Stimulated activated CD8-positive, alpha-beta memory T cell treated with anti-CD3 and anti-CD28 coated beads, Interleukin-4, amount 100 ng/mL, for 24 hours (primary cell): ENCODE measurements at regions not wholly inside any gene's neighbourhood (a gene's known extent, or its start where the extent isn't known, plus 50 kb on each side); places are given as distances from the start of the nearest gene placed in this dataset.

Experiments used
- DNase-seq: peaks from one replicate; pipeline ENCODE4 v3.0.0-alpha.2; 2020; ENCODE audit warnings: low read depth

DNA sequence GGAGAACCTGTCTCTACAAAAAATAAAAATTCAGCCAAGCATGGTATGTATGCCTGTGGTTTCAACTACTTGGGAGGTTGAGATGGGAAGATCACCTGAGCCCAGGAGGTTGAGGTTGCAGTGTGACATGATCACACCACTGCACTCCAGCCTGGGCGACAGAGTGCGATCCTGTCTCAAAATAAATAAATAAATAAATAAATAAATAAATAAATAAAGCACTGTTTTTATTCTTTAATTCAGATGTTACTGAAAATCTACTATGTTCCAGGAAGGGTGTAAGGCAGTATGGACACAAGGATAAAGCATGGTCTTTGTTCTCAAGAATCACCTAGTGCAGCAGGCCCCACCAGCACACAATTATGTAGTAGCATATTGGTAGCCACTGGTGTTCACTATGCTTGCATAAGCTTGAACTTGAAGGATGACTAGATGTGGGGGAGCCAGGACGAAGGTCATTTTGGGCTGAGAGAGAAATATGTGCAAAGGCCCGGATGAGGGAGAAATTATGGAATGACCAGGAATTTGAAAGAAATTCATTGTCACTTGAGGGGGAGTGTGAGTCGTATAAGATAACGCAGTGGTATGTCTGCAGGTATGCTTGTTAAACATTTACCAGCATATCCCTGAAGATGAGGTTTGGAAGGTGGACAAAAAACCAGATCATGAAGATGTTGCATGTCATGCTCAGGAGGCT lies 70.2 kb upstream of the CD180 start:
- no peak for DNase-seq

DNA sequence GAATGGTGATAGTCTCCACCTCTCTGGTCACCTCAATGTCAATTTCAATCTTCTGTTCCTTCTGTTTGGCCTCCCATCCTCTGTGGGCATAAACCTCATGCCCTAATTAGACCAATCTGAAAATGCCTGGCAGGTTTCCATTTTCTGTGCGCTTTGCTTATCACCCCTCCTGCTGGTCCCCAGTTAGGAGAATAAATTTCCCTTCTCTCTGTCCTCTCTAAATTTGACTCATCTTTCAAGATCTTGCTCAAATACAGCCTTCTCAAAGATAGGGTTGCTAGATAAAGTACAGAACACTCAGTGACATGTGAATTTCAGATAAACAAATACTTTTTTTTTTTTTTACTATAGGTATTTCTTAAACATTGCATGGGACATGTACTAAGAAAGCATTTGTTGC lies 69.4 kb upstream of the CD180 start:
- DNase-seq, result no peak

DNA sequence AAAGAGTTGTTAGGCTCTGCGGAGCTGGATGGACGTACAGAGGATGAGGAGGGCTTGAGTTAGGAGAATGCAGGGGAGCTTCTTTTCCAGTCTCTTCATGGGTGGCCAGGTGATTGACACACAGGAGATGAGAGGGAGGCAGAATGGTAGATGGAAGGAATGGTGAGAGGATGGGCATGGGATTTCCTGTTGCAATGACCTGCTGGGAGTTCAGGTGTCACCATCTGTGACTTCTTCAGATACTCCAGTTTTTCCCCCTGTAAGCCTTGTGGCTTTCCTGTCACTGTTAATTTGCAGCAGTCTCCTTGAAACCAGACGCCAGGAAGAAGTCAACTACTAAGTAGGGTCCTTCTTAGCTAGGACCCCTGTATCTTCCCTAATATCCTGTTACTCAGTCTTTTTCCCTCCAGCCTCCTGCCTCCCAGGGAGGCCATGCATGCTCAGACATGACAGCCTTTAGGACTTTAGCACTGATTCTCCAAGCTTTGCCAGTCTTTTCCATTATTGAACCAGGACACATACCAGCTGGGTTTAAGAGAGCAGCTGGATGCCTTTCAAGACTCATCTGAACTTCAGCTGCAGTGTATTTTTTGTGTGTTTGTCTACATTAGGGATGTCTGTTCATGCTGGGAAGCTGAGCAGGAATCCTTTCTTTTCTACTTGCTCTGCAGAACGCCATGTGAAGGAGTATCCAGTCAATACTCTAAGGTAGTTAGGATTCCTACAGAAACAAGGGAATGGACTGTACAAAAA lies 67.2 kb upstream of the CD180 start:
- DNase-seq, result no peak

DNA sequence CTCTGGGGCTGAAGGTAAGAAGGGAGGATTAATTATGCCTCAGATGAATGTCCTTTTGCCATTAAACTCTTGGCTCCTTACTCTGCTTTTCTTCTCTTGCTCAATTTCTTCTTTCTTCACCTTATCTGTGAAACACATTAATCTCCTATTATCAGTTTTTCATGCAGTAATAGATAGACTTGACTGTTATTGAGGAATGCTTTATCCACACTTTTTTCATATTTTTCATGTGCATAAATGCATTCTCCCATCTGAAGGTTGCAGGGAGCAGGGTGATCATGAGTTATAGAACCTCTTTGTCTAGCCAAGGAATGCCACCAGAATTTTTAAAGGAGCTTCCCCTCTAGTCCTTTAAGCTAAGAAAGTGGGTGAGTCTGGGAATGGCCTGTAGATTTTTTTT lies 66.4 kb upstream of the CD180 start:
- no peak for DNase-seq

DNA sequence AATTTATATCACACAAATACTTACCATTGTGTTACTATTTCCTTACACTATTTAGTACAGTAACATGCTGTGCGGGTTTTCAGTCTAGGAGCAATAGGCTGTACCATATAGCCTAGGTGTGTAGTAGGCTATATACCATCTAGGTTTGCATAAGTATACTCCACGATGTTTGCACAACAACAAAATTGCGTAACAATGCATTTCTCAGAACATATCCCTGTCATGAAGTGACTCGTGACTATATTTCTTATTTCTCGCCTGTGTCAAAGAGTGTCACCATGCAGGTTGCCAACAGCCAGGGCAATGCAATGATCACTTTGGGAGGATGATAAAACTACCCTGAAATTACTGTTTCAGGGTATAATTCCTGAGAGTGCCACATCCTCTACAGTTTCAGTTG lies 65.6 kb upstream of the CD180 start:
- no peak for DNase-seq

DNA sequence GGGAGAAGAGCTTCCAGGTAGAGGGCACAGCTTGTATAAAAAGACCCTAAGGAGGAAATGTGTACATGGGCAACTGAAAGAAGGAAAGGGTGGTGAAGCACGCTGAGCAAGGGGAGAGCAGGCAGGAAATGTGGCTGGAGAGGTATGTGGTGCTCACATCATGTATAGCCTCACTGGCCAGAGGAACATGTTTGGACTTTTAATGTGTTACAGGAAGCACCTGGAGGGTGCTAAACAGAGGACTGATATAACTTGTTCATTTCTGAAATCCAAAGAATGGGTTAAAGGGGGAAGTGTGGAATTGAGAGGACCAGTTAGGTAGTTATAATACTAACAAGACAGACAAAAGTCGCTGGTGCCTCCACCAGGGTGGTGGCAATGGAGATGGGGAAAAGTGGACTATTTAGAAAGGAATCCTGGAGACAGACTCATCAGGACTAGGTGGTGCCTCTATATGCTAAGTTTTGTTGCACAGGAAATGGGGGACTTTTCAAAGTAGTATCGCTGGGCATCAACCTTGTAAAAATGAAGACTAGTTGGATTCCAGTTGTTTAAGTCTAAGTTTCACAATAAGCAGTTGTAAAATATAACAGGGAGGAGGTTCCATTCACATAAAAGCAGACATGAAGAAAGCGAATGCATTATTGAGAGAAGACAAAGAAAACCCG lies 63.1 kb upstream of the CD180 start:
- no peak for DNase-seq

DNA sequence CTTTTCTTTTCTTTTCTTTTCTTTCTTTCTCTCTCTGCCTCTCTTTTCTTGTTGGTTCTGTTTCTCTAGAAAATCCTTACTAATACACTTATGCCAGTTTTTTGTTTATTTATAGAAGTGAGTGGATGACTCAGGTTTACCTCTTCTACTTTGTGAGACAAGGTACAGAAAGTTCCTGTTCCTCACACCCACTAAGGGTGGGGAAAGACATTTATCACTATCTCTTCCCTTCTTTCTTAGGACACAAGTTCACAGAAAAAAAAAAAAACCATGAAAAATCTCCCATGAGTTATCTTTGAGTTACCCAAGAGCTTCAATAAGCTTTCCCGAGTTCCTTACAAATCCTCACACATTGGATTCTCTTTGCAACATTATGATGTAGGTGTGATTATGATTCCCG lies 60.9 kb upstream of the CD180 start:
- DNase-seq, result no peak

DNA sequence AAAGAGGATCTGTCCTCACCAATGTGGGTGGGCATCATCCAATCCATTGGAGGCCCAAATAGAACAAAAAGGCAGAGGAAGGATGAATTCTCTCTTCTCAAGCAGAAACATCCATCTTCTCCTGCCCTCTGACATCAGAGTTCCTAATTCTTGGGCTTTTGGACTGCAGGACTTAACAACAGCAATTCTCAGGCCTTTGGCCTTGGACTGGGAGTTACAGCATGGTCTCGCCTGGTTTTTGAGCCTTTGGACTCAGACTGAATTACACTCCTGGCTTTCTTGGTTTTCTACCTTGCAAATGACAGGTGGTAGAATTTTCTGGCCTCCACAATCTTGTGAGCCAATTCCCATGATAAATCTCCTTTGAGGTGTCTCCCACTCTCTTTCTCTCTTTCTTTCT lies 60.5 kb upstream of the CD180 start:
- no peak for DNase-seq

DNA sequence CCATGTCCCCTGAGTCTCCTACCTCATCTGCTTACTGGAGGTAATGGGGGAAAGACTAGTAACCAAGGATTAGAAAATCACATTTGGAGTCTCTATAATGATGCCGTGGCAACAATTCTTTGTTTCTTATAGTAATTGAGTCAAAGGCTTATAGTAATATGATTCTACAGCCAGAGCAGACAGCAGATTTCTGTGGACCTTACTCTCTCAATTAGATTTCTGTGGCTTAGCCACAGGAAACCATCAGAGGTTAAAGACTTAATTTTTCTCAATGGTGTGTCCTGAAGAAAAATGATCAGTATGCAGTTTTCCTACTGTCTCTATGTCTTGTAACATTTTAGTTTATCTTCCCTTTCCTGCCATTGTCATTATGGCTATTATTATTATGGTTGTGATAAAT lies 59.3 kb upstream of the CD180 start:
- no peak for DNase-seq

DNA sequence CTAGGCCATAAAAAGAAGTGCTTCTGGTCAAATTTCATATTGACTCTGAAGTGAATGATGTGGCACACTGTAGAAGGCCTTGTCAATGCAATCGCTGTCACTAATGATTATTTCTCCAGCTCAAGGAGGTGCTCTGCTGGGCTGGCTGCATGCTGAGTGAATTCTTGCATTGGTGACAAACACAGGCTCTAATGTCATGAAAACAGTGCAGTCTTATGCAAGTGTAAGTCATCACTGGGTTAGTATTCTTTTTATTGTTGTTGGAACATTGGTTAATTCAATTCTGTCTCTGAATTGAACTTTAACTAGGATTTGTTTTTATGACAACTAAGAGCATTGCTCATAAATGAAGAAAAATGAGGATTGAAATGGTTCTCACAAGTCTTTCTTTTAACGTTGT lies 57.3 kb upstream of the CD180 start:
- DNase-seq, result no peak

DNA sequence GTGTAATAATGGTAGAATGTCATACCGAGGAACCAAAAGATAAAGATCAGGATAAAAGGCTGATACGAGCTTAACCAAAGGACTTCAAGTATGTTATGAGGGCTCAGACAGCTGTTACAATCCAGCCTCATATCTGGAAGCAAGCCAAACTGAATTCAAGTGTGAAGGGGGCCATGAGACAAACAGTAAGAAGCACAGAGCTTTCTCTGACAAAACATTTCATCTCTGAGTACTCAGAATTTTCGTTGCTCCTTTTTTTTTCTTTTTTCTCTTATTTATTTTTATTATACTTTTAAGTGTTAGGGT lies 52.9 kb upstream of the CD180 start:
- no peak for DNase-seq

DNA sequence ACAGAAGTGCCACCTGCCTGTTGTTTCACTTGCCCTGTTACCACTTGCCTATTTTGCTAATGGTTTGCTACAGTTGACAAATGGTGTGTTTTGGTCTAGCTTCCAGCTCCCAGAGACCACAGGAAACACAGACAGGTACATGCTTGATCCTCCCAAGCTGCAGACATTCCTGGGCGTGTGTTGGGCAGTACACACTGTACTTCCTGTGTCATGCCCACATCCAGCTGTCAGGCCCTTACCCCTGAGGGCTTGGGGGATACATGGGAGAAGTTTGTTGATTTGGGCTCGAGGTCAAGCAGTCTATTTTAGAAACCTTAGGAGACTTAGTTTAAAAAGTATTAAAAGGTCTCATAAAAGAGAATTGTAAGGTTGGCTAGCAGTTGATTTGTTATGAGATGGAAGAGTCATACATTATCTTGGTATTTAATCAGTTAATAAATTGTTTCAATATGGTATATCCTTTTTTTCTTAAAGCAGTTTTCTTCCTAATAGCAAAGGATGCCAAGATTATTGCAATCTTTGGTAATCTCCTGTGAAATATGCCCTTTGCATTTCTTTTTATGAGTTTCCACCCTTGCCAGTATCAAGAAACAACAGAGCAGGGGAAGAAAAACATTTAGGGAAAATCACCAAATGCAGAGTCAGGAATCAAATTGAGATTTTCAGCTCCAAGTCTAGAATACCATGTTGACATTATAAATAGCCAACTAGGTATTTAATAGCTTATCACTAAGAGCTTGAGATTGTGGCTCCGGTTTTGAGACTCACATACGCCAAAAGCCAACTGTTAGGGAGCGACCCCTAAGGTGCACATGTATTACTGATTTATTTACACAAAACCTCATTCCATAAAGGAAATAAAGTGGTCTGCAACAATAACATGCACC lies 52.3 kb upstream of the CD180 start:
- DNase-seq, result no peak

DNA sequence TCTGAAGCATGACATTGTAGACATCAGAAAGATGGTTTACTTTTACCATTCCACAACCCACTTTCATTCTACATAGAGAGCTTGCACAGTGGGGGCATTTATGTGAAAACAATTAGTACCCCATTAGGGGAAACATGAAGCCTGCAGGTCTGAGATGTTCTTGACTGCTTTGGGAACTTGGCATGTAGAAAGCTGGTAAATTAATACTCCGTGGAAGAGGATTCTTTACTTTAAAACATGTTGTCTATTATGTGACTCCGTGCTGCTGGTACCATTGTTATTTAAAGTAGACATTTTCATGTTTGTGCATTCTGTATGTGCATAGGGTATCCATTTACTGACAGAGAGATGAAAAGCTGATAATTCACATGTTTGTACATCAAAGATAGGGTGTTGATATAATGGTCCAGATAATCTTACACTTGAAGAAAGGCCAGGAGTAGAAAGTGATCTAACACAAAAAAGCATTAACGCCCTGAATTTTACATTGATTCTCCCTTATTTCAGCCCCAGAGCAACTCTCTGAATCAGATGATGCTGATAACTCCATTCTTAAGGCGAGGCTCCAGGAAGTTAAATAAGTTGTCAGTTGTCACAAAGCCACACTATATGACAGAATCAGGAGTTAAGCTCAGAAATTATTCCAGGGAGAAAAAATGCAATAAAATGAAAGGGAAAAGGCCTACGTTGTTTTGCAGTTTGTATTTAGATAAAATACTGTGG lies 50.1 kb upstream of the CD180 start:
- no peak for DNase-seq
